GM23338 (cell line): ENCODE measurements at regions not wholly inside any gene's neighbourhood (a gene's known extent, or its start where the extent isn't known, plus 50 kb on each side); places are given as distances from the start of the nearest gene placed in this dataset.

Experiments used
- CREB1 ChIP-seq: fragments of 250-450 bp; sonication (Bioruptor Pico); IDR thresholded peaks from 2 replicates; pipeline ENCODE4 v1.5.0; 2020; ENCODE audit warnings: low read depth, mild to moderate bottlenecking, moderate library complexity
- EZH2 ChIP-seq: fragments of 200-600 bp; sonication (generic); IDR thresholded peaks from one replicate; pipeline ENCODE4 v1.8.0; 2017; ENCODE audit warnings: antibody characterized with exemption, mild to moderate bottlenecking, low read depth; ENCODE audit not compliant: unreplicated experiment
- EZH2phosphoT487 ChIP-seq: fragments of 200-600 bp; sonication (generic); IDR thresholded peaks from one replicate; pipeline ENCODE4 v1.8.1; 2018; ENCODE audit warnings: antibody characterized with exemption; ENCODE audit not compliant: unreplicated experiment
- JUNB ChIP-seq: IDR thresholded peaks from one replicate; pipeline ENCODE4 v1.6.1; 2016; ENCODE audit warnings: antibody characterized with exemption; ENCODE audit not compliant: unreplicated experiment
- NANOG ChIP-seq: IDR thresholded peaks from 2 replicates; pipeline ENCODE4 v1.6.1; 2016; ENCODE audit warnings: antibody characterized with exemption, borderline replicate concordance
- POLR2AphosphoS5 ChIP-seq: IDR thresholded peaks from 2 replicates; pipeline ENCODE4 v1.6.1; 2016; ENCODE audit warnings: antibody characterized with exemption, low read depth
- REST ChIP-seq: IDR thresholded peaks from one replicate; pipeline ENCODE4 v1.6.1; 2018; ENCODE audit warnings: antibody characterized with exemption; ENCODE audit not compliant: unreplicated experiment
- ZNF114 ChIP-seq: fragments of 250-450 bp; sonication (Bioruptor Pico); IDR thresholded peaks from 2 replicates; pipeline ENCODE4 v1.5.0; 2020; ENCODE audit warnings: mild to moderate bottlenecking, moderate library complexity
- TF ChIP-seq, protein P1 (sequence below), 2 experiments: fragments of 200-600 bp in 1 of 2; sonication (generic) in 1 of 2; conservative IDR thresholded peaks; 2 replicates each; pipeline versions ENCODE4 v1.5.1 to v1.6.1; 2016 to 2017; ENCODE audit warnings: antibody characterized with exemption in 2 of 2, low read depth in 2 of 2, mild to moderate bottlenecking in 2 of 2, moderate library complexity in 1 of 2
- TF ChIP-seq, protein P2 (sequence below): fragments of 250-450 bp; sonication (Bioruptor Pico); IDR thresholded peaks from 2 replicates; pipeline ENCODE4 v1.5.0; 2020; ENCODE audit warnings: mild to moderate bottlenecking, moderate library complexity

GRCh38 chr9:22731786-22732185 lies 285.2 kb downstream of the DMRTA1 start:
- TF ChIP-seq, protein P1, sequence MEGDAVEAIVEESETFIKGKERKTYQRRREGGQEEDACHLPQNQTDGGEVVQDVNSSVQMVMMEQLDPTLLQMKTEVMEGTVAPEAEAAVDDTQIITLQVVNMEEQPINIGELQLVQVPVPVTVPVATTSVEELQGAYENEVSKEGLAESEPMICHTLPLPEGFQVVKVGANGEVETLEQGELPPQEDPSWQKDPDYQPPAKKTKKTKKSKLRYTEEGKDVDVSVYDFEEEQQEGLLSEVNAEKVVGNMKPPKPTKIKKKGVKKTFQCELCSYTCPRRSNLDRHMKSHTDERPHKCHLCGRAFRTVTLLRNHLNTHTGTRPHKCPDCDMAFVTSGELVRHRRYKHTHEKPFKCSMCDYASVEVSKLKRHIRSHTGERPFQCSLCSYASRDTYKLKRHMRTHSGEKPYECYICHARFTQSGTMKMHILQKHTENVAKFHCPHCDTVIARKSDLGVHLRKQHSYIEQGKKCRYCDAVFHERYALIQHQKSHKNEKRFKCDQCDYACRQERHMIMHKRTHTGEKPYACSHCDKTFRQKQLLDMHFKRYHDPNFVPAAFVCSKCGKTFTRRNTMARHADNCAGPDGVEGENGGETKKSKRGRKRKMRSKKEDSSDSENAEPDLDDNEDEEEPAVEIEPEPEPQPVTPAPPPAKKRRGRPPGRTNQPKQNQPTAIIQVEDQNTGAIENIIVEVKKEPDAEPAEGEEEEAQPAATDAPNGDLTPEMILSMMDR (conservative IDR thresholded peaks at IDR 0.05; ENCODE audit: low read depth in 2 of 2) = no peak
- TF ChIP-seq EZH2 = no peak
- TF ChIP-seq POLR2AphosphoS5 = no peak
- TF ChIP-seq CREB1 (CRISPR knock-in tag) = no peak
- TF ChIP-seq REST = no peak
- no peak for TF ChIP-seq JUNB
- no peak for TF ChIP-seq EZH2phosphoT487
- TF ChIP-seq, protein P2, sequence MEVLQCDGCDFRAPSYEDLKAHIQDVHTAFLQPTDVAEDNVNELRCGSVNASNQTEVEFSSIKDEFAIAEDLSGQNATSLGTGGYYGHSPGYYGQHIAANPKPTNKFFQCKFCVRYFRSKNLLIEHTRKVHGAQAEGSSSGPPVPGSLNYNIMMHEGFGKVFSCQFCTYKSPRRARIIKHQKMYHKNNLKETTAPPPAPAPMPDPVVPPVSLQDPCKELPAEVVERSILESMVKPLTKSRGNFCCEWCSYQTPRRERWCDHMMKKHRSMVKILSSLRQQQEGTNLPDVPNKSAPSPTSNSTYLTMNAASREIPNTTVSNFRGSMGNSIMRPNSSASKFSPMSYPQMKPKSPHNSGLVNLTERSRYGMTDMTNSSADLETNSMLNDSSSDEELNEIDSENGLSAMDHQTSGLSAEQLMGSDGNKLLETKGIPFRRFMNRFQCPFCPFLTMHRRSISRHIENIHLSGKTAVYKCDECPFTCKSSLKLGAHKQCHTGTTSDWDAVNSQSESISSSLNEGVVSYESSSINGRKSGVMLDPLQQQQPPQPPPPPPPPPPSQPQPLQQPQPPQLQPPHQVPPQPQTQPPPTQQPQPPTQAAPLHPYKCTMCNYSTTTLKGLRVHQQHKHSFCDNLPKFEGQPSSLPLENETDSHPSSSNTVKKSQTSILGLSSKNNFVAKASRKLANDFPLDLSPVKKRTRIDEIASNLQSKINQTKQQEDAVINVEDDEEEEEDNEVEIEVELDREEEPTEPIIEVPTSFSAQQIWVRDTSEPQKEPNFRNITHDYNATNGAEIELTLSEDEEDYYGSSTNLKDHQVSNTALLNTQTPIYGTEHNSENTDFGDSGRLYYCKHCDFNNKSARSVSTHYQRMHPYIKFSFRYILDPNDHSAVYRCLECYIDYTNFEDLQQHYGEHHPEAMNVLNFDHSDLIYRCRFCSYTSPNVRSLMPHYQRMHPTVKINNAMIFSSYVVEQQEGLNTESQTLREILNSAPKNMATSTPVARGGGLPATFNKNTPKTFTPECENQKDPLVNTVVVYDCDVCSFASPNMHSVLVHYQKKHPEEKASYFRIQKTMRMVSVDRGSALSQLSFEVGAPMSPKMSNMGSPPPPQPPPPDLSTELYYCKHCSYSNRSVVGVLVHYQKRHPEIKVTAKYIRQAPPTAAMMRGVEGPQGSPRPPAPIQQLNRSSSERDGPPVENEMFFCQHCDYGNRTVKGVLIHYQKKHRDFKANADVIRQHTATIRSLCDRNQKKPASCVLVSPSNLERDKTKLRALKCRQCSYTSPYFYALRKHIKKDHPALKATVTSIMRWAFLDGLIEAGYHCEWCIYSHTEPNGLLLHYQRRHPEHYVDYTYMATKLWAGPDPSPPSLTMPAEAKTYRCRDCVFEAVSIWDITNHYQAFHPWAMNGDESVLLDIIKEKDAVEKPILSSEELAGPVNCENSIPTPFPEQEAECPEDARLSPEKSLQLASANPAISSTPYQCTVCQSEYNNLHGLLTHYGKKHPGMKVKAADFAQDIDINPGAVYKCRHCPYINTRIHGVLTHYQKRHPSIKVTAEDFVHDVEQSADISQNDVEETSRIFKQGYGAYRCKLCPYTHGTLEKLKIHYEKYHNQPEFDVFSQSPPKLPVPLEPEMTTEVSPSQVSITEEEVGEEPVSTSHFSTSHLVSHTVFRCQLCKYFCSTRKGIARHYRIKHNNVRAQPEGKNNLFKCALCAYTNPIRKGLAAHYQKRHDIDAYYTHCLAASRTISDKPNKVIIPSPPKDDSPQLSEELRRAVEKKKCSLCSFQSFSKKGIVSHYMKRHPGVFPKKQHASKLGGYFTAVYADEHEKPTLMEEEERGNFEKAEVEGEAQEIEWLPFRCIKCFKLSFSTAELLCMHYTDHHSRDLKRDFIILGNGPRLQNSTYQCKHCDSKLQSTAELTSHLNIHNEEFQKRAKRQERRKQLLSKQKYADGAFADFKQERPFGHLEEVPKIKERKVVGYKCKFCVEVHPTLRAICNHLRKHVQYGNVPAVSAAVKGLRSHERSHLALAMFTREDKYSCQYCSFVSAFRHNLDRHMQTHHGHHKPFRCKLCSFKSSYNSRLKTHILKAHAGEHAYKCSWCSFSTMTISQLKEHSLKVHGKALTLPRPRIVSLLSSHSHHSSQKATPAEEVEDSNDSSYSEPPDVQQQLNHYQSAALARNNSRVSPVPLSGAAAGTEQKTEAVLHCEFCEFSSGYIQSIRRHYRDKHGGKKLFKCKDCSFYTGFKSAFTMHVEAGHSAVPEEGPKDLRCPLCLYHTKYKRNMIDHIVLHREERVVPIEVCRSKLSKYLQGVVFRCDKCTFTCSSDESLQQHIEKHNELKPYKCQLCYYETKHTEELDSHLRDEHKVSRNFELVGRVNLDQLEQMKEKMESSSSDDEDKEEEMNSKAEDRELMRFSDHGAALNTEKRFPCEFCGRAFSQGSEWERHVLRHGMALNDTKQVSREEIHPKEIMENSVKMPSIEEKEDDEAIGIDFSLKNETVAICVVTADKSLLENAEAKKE = no peak
- TF ChIP-seq ZNF114 = no peak
- TF ChIP-seq NANOG = no peak
